SH-SY5Y (cell line): ENCODE measurements at regions not wholly inside any gene's neighbourhood (a gene's known extent, or its start where the extent isn't known, plus 50 kb on each side); places are given as distances from the start of the nearest gene placed in this dataset.

Experiments
- GATA2 ChIP-seq: IDR thresholded peaks from 2 replicates; pipeline ENCODE4 v1.6.1; 2011; ENCODE audit warnings: mild to moderate bottlenecking, low read depth, low read length
- GATA3 ChIP-seq: IDR thresholded peaks from 2 replicates; pipeline ENCODE4 v1.6.1; 2011; ENCODE audit warnings: low read depth, mild to moderate bottlenecking, low read length, moderate library complexity

- TF ChIP-seq GATA3 (no peak), GATA2 (no peak)
These were observed 919.7 kb upstream of the NR2F2 start for GRCh38 chr15:95410757-95411156.

GRCh38 chr15:95416576-95416975, 913.9 kb upstream of the NR2F2 start:
- TF ChIP-seq GATA2, result no peak
- TF ChIP-seq GATA3, result no peak

- TF ChIP-seq GATA3 (no peak), GATA2 (no peak)
These were observed 912.7 kb upstream of the NR2F2 start for GRCh38 chr15:95417761-95418160.

GRCh38 chr15:95422255-95422654, 908.2 kb upstream of the NR2F2 start:
- TF ChIP-seq GATA3, result no peak
- TF ChIP-seq GATA2, result no peak

- TF ChIP-seq GATA3 (no peak), GATA2 (no peak)
These were observed 904.6 kb upstream of the NR2F2 start for GRCh38 chr15:95425859-95426258.

- TF ChIP-seq GATA3 (no peak), GATA2 (no peak)
These were observed 901.2 kb upstream of the NR2F2 start for GRCh38 chr15:95429345-95429744.

GRCh38 chr15:95431518-95431917, 899.0 kb upstream of the NR2F2 start:
- no peak for TF ChIP-seq GATA2
- no peak for TF ChIP-seq GATA3

- no peak for TF ChIP-seq GATA3
- no peak for TF ChIP-seq GATA2
These were observed 897.6 kb upstream of the NR2F2 start for GRCh38 chr15:95432878-95433405.

- TF ChIP-seq GATA2, result no peak
- TF ChIP-seq GATA3, result no peak
These were observed 890.6 kb upstream of the NR2F2 start for GRCh38 chr15:95439922-95440376.

GRCh38 chr15:95440712-95441111, 889.8 kb upstream of the NR2F2 start:
- no peak for TF ChIP-seq GATA3
- TF ChIP-seq GATA2, result no peak

GRCh38 chr15:95442107-95442719, 888.3 kb upstream of the NR2F2 start:
- TF ChIP-seq GATA2 (no peak), GATA3 (no peak)

- TF ChIP-seq GATA3, result no peak
- TF ChIP-seq GATA2, result no peak
These were observed 885.6 kb upstream of the NR2F2 start for GRCh38 chr15:95444860-95445259.

GRCh38 chr15:95446854-95447253, 883.6 kb upstream of the NR2F2 start:
- TF ChIP-seq GATA3, result no peak
- no peak for TF ChIP-seq GATA2

GRCh38 chr15:95447486-95447885, 883.0 kb upstream of the NR2F2 start:
- no peak for TF ChIP-seq GATA3
- no peak for TF ChIP-seq GATA2

- TF ChIP-seq GATA2, result no peak
- TF ChIP-seq GATA3, result no peak
These were observed 881.8 kb upstream of the NR2F2 start for GRCh38 chr15:95448531-95449229.

GRCh38 chr15:95449230-95449628, 881.3 kb upstream of the NR2F2 start:
- TF ChIP-seq GATA3 (no peak), GATA2 (no peak)
